Calu3 (cell line): ENCODE measurements at regions not wholly inside any gene's neighbourhood (a gene's known extent, or its start where the extent isn't known, plus 50 kb on each side); places are given as distances from the start of the nearest gene placed in this dataset.

ENCODE experiments used
- BruUV-seq: library from RNA; stranded (reverse); fragments of 400-500 nt; replicated peaks from 2 replicates; lab custom pipeline; 2021; lab: Mats Ljungman, UMichigan
- CTCF ChIA-PET: fragments of 300-600 bp; sonication (Branson Sonifier 250); formaldehyde crosslinking; loops from one replicate; lab custom pipeline; 2022; ENCODE audit warnings: antibody characterized with exemption; lab: Charles Lee
- DNase-seq: peaks from one replicate; pipeline ENCODE4 v3.0.0; 2022
- H3K27ac Mint-ChIP-seq: one replicate; pipeline ENCODE4 v1.8.0; 2022; ENCODE audit warnings: mixed read lengths; ENCODE audit not compliant: unreplicated experiment
- H3K27me3 Mint-ChIP-seq: one replicate; pipeline ENCODE4 v1.8.0; 2022; ENCODE audit warnings: mixed read lengths; ENCODE audit not compliant: unreplicated experiment
- H3K36me3 Mint-ChIP-seq: one replicate; pipeline ENCODE4 v1.8.0; 2022; ENCODE audit warnings: mild to moderate bottlenecking, moderate library complexity, mixed read lengths; ENCODE audit not compliant: insufficient read depth, unreplicated experiment
- H3K4me1 Mint-ChIP-seq: one replicate; pipeline ENCODE4 v1.8.0; 2022; ENCODE audit warnings: mild to moderate bottlenecking, low read depth, mixed read lengths; ENCODE audit not compliant: unreplicated experiment
- H3K4me3 Mint-ChIP-seq: one replicate; pipeline ENCODE4 v1.8.0; 2022; ENCODE audit warnings: mild to moderate bottlenecking, low read depth, moderate library complexity, mixed read lengths; ENCODE audit not compliant: unreplicated experiment
- H3K9me3 Mint-ChIP-seq: one replicate; pipeline ENCODE4 v1.8.0; 2022; ENCODE audit warnings: low read depth, mixed read lengths; ENCODE audit not compliant: unreplicated experiment
- CTCF ChIP-seq: fragments of 200-600 bp; IDR thresholded peaks from one replicate; pipeline ENCODE4 v1.8.0; 2022; ENCODE audit warnings: antibody characterized with exemption; ENCODE audit not compliant: unreplicated experiment
- intact Hi-C: fragments of 100-400 bp; cut with micrococcal nuclease; formaldehyde crosslinking; loops from one replicate; pipeline ENCODE4 v1.10.0; 2022; ENCODE audit not compliant: unreplicated experiment

GRCh38 chr4:93888308-93888707 is 59.8 kb downstream of the ATOH1 start:
- intact Hi-C loops: no loop called here
- TF ChIP-seq CTCF: no peak
- no peaks in the 10 kb centered on the region for H3K4me1 Mint-ChIP-seq
- no peaks in the 10 kb centered on the region for H3K36me3 Mint-ChIP-seq
- H3K27ac Mint-ChIP-seq: no peak overlapping the region
- H3K27me3 Mint-ChIP-seq: no peaks in the 10 kb centered on the region
- no peaks in the 10 kb centered on the region for H3K9me3 Mint-ChIP-seq
- no TSS peak for BruUV-seq
- no peak for DNase-seq
- no peak overlapping the region for H3K4me3 Mint-ChIP-seq
- CTCF ChIA-PET: no interaction called here

- Mint-ChIP-seq H3K27ac (no peak overlapping the region), H3K27me3 (no peaks in the 10 kb centered on the region), H3K36me3 (no peaks in the 10 kb centered on the region), H3K4me3 (no peak overlapping the region), H3K9me3 (no peaks in the 10 kb centered on the region), H3K4me1 (no peaks in the 10 kb centered on the region)
- no peak for DNase-seq
- BruUV-seq: no TSS peak
- intact Hi-C loops: no loop called here
- no peak for TF ChIP-seq CTCF
- CTCF ChIA-PET: interaction anchor here (0.5 kb wide), 1 partner anchor 314 kb away, joined by 6 read pairs; no protein-coding TSS in a partner anchor
Measured at GRCh38 chr4:93888768-93889167, 60.2 kb downstream of the ATOH1 start.

GRCh38 chr4:93891244-93891643 is 62.7 kb downstream of the ATOH1 start:
- Mint-ChIP-seq H3K27ac (no peak overlapping the region), H3K27me3 (no peaks in the 10 kb centered on the region), H3K4me3 (no peak overlapping the region), H3K9me3 (no peaks in the 10 kb centered on the region), H3K4me1 (no peaks in the 10 kb centered on the region), H3K36me3 (no peaks in the 10 kb centered on the region)
- CTCF ChIA-PET: no interaction called here
- no peak for TF ChIP-seq CTCF
- DNase-seq: no peak
- intact Hi-C loops: no loop called here
- BruUV-seq: no TSS peak

GRCh38 chr4:93894995-93895394 is 66.4 kb downstream of the ATOH1 start:
- no peak for TF ChIP-seq CTCF
- Mint-ChIP-seq H3K4me3 (no peak overlapping the region), H3K9me3 (no peaks in the 10 kb centered on the region), H3K4me1 (no peaks in the 10 kb centered on the region), H3K27me3 (no peaks in the 10 kb centered on the region), H3K36me3 (no peaks in the 10 kb centered on the region), H3K27ac (no peak overlapping the region)
- BruUV-seq: no TSS peak
- DNase-seq: no peak
- CTCF ChIA-PET: no interaction called here
- intact Hi-C loops: no loop called here
